WTC11 (cell line): ENCODE measurements at regions not wholly inside any gene's neighbourhood (a gene's known extent, or its start where the extent isn't known, plus 50 kb on each side); places are given as distances from the start of the nearest gene placed in this dataset.

ENCODE experiments used
- ATAC-seq: fragments of 200-7000 bp; cut with Tn5 transposase; 2 replicates; pipeline ENCODE4 v1.10.0; 2021; ENCODE audit warnings: mild to moderate bottlenecking, moderate library complexity
- CTCF ChIA-PET: fragments of 300-600 bp; sonication (Branson Sonifier 250); formaldehyde crosslinking; loops from one replicate; lab custom pipeline; 2021; ENCODE audit warnings: antibody characterized with exemption; lab: Charles Lee
- POLR2A ChIA-PET: fragments of 350-600 bp; sonication (Branson Sonifier 250); formaldehyde crosslinking; loops from one replicate; lab custom pipeline; 2021; ENCODE audit warnings: antibody characterized with exemption; lab: Charles Lee
- DNase-seq: peaks from one replicate; pipeline ENCODE4 v3.0.0; 2021; ENCODE audit warnings: low spot score
- H3K27ac Mint-ChIP-seq: 2 replicates; pipeline ENCODE4 v1.8.0; 2021; ENCODE audit warnings: mixed read lengths
- H3K27me3 Mint-ChIP-seq: 2 replicates; pipeline ENCODE4 v1.8.0; 2021; ENCODE audit warnings: low read depth, mild to moderate bottlenecking, moderate library complexity, mixed read lengths
- H3K36me3 Mint-ChIP-seq: 2 replicates; pipeline ENCODE4 v1.8.0; 2021; ENCODE audit warnings: mixed read lengths
- H3K4me1 Mint-ChIP-seq: 2 replicates; pipeline ENCODE4 v1.8.0; 2022; ENCODE audit warnings: mixed read lengths
- H3K4me3 Mint-ChIP-seq: 2 replicates; pipeline ENCODE4 v1.8.0; 2021; ENCODE audit warnings: mild to moderate bottlenecking, moderate library complexity, mixed read lengths
- H3K9me3 Mint-ChIP-seq: 2 replicates; pipeline ENCODE4 v1.8.0; 2021; ENCODE audit warnings: mixed read lengths
- ATF2 ChIP-seq: sonication (generic); formaldehyde crosslinking; IDR thresholded peaks from 2 replicates; pipeline ENCODE4 v1.8.1; 2022; ENCODE audit warnings: low read depth, missing genetic modification reagents, borderline replicate concordance
- ELF4 ChIP-seq: sonication (generic); formaldehyde crosslinking; IDR thresholded peaks from 2 replicates; pipeline ENCODE4 v1.8.1; 2022; ENCODE audit warnings: low read depth, mild to moderate bottlenecking, moderate library complexity, missing genetic modification reagents
- ERG ChIP-seq: fragments of 250-450 bp; sonication (Bioruptor Pico); IDR thresholded peaks from 2 replicates; pipeline ENCODE4 v1.8.0; 2021; ENCODE audit warnings: mild to moderate bottlenecking
- FOXJ3 ChIP-seq: sonication (generic); formaldehyde crosslinking; IDR thresholded peaks from 2 replicates; pipeline ENCODE4 v1.9.0; 2021; ENCODE audit warnings: missing genetic modification reagents, mild to moderate bottlenecking, borderline replicate concordance
- HMGXB4 ChIP-seq: sonication (generic); formaldehyde crosslinking; IDR thresholded peaks from 2 replicates; pipeline ENCODE4 v1.8.1; 2023; ENCODE audit warnings: mild to moderate bottlenecking, moderate library complexity, missing genetic modification reagents
- JAZF1 ChIP-seq: fragments of 250-450 bp; sonication (Bioruptor Pico); IDR thresholded peaks from 2 replicates; pipeline ENCODE4 v1.9.0; 2021; ENCODE audit warnings: moderate library complexity, mild to moderate bottlenecking, inconsistent platforms
- KAT7 ChIP-seq: sonication (generic); formaldehyde crosslinking; IDR thresholded peaks from 2 replicates; pipeline ENCODE4 v1.8.1; 2023; ENCODE audit warnings: missing genetic modification reagents, mild to moderate bottlenecking, borderline replicate concordance
- MAX ChIP-seq: sonication (generic); formaldehyde crosslinking; IDR thresholded peaks from 2 replicates; pipeline ENCODE4 v1.8.0; 2022; ENCODE audit warnings: mild to moderate bottlenecking, missing genetic modification reagents
- NFYB ChIP-seq: sonication (generic); formaldehyde crosslinking; conservative IDR thresholded peaks from 2 replicates; pipeline ENCODE4 v1.8.0; 2022; ENCODE audit warnings: low read depth, missing genetic modification reagents
- PREB ChIP-seq: sonication (generic); formaldehyde crosslinking; IDR thresholded peaks from 2 replicates; pipeline ENCODE4 v1.8.1; 2022; ENCODE audit warnings: mild to moderate bottlenecking, missing genetic modification reagents, moderate library complexity, borderline replicate concordance
- PRRX2 ChIP-seq: fragments of 250-450 bp; sonication (Bioruptor Pico); IDR thresholded peaks from 2 replicates; pipeline ENCODE4 v1.8.0; 2021; ENCODE audit warnings: mild to moderate bottlenecking
- SMAD4 ChIP-seq: sonication (generic); formaldehyde crosslinking; IDR thresholded peaks from 2 replicates; pipeline ENCODE4 v1.8.0; 2022; ENCODE audit warnings: mild to moderate bottlenecking, missing genetic modification reagents
- SP1 ChIP-seq: sonication (generic); formaldehyde crosslinking; conservative IDR thresholded peaks from 2 replicates; pipeline ENCODE4 v1.8.1; 2022; ENCODE audit warnings: missing genetic modification reagents
- STAT6 ChIP-seq: sonication (generic); formaldehyde crosslinking; conservative IDR thresholded peaks from 2 replicates; pipeline ENCODE4 v1.8.1; 2023; ENCODE audit warnings: mild to moderate bottlenecking, low read depth, missing genetic modification reagents, moderate library complexity
- ZNF416 ChIP-seq: fragments of 250-450 bp; sonication (Bioruptor Pico); IDR thresholded peaks from 2 replicates; pipeline ENCODE4 v1.9.0; 2021; ENCODE audit warnings: mild to moderate bottlenecking, inconsistent platforms
- ZNF425 ChIP-seq: fragments of 250-450 bp; sonication (Bioruptor Pico); conservative IDR thresholded peaks from 2 replicates; pipeline ENCODE4 v1.9.0; 2021; ENCODE audit warnings: mild to moderate bottlenecking

- Mint-ChIP-seq H3K4me1 (no peaks in the 10 kb centered on the region), H3K27me3 (no peaks in the 10 kb centered on the region; the same call in 1 of the 2 replicates), H3K4me3 (no peak overlapping the region), H3K27ac (no peak overlapping the region), H3K36me3 (no peaks in the 10 kb centered on the region), H3K9me3 (peaks cover 6% of the 10 kb centered on the region)
- CTCF ChIA-PET: no interaction called here
- no peak for TF ChIP-seq ZNF425 (CRISPR knock-in tag)
- TF ChIP-seq NFYB: no peak
- no peak for TF ChIP-seq ATF2 (CRISPR knock-in tag)
- TF ChIP-seq FOXJ3 (CRISPR knock-in tag): no peak
- no peak for TF ChIP-seq STAT6 (CRISPR knock-in tag)
- TF ChIP-seq MAX: no peak
- TF ChIP-seq SP1: no peak
- TF ChIP-seq SMAD4 (CRISPR knock-in tag): no peak
- no peak for TF ChIP-seq PREB
- TF ChIP-seq JAZF1 (CRISPR knock-in tag): no peak
- TF ChIP-seq KAT7 (CRISPR knock-in tag): no peak
- no peak for TF ChIP-seq ERG (CRISPR knock-in tag)
- no peak for TF ChIP-seq PRRX2 (CRISPR knock-in tag)
- TF ChIP-seq ELF4: no peak
- no peak for TF ChIP-seq HMGXB4
- TF ChIP-seq ZNF416 (CRISPR knock-in tag): no peak
- DNase-seq (no peak), ATAC-seq (no peak)
- POLR2A ChIA-PET: no interaction called here
These were observed 84.2 kb upstream of the WDFY3 start for GRCh38 chr4:85050736-85051135.
